ENCODE measurements at regions not wholly inside any gene's neighbourhood (a gene's known extent, or its start where the extent isn't known, plus 50 kb on each side); places are given as distances from the start of the nearest gene placed in this dataset.

GRCh38 chr18:14285053-14285452 is 152.8 kb upstream of the ZNF519 start:
- TF ChIP-seq POLR2AphosphoS5 (IDR thresholded peaks at IDR 0.05; ENCODE audit: low read depth) (no peak), CTCF (IDR thresholded peaks at IDR 0.05; ENCODE audit: insufficient read depth, low read length) (no peak)
